ENCODE measurements at regions not wholly inside any gene's neighbourhood (a gene's known extent, or its start where the extent isn't known, plus 50 kb on each side); places are given as distances from the start of the nearest gene placed in this dataset.

DNA sequence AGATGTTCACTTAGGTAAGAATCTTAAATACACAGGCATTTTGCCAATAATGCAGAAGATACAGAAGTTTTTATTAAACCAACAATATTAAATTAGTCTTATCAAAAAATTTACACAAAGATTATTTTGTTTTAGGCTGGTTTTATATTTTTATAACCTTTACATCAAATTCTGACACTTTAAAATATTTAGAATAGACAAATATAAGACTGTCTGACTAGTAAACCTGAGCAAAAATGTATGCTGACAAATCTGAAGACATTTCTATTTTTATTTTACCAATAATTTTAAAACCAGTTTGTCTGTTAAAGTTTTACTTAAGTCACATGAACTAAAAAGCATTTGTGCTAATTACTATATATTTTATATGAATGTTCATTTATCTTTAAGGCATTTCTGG lies 72.1 kb upstream of the ZNF236 start:
- H3K4me3 Mint-ChIP-seq (ENCODE audit: unreplicated experiment), result no peak overlapping the region
- H3K27me3 Mint-ChIP-seq (ENCODE audit: low read depth, unreplicated experiment), result no peaks in the 10 kb centered on the region
- no peak overlapping the region for H3K27ac Mint-ChIP-seq (ENCODE audit: unreplicated experiment)
- Histone ChIP-seq H3K9me3 (ENCODE audit: insufficient read depth, low read depth, low read length) (peaks cover 4% of the 10 kb centered on the region), H3K4me3 (ENCODE audit: insufficient read depth, low read depth, low read length) (no peak overlapping the region), H2AFZ (ENCODE audit: low read depth, low read length) (no peak overlapping the region), H3K27me3 (ENCODE audit: insufficient read depth, low read length) (no peaks in the 10 kb centered on the region), H3K79me2 (ENCODE audit: insufficient read depth, low read length) (no peaks in the 10 kb centered on the region), H3K36me3 (ENCODE audit: insufficient read depth, low read length) (no peaks in the 10 kb centered on the region), H4K20me1 (ENCODE audit: insufficient read depth, low read length) (no peaks in the 10 kb centered on the region), H3K27ac (ENCODE audit: low read depth, low read length) (no peak overlapping the region), H3K9ac (ENCODE audit: low read length) (no peak overlapping the region), H3K4me1 (ENCODE audit: insufficient read depth, low read length) (no peaks in the 10 kb centered on the region), H3K4me2 (ENCODE audit: low read length) (no peak overlapping the region)
- FAIRE-seq (no peak), DNase-seq (ENCODE audit: low read depth) (no peak)
- no peaks in the 10 kb centered on the region for H3K4me1 Mint-ChIP-seq (ENCODE audit: low read depth, unreplicated experiment)
- H3K36me3 Mint-ChIP-seq (ENCODE audit: low read depth, unreplicated experiment), result no peaks in the 10 kb centered on the region
- peaks cover 11% of the 10 kb centered on the region for H3K9me3 Mint-ChIP-seq (ENCODE audit: unreplicated experiment)
- TF ChIP-seq EZH2 (IDR thresholded peaks at IDR 0.05; ENCODE audit: insufficient read depth, low read length), result no peak
- TF ChIP-seq, protein P1, sequence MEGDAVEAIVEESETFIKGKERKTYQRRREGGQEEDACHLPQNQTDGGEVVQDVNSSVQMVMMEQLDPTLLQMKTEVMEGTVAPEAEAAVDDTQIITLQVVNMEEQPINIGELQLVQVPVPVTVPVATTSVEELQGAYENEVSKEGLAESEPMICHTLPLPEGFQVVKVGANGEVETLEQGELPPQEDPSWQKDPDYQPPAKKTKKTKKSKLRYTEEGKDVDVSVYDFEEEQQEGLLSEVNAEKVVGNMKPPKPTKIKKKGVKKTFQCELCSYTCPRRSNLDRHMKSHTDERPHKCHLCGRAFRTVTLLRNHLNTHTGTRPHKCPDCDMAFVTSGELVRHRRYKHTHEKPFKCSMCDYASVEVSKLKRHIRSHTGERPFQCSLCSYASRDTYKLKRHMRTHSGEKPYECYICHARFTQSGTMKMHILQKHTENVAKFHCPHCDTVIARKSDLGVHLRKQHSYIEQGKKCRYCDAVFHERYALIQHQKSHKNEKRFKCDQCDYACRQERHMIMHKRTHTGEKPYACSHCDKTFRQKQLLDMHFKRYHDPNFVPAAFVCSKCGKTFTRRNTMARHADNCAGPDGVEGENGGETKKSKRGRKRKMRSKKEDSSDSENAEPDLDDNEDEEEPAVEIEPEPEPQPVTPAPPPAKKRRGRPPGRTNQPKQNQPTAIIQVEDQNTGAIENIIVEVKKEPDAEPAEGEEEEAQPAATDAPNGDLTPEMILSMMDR (IDR thresholded peaks at IDR 0.05; ENCODE audit: insufficient read depth, low read depth, low read length), result no peak

DNA sequence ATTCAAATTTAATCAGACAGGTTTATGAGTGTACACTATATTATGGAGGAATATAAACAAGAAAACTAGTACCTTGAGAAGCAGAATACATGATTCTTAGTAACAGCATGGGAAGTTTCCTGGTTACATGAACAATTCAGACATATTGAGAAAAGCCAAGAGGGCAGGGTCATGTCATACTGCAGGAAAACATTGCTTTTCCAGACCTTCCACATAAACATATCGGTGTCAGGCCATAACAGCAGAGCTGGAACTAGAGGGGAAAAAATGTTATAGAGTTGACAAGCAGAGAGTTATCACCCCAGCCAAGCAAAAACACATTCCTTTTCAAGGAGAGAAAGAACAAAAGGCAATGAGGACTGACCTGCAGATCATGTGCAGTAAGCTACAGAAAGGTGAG lies 74.7 kb upstream of the ZNF236 start:
- H2AFZ ChIP-seq (ENCODE audit: low read depth, low read length), result no peak overlapping the region
- Mint-ChIP-seq H3K36me3 (ENCODE audit: low read depth, unreplicated experiment) (no peaks in the 10 kb centered on the region), H3K4me3 (ENCODE audit: unreplicated experiment) (no peak overlapping the region), H3K27me3 (ENCODE audit: low read depth, unreplicated experiment) (no peaks in the 10 kb centered on the region), H3K4me1 (ENCODE audit: low read depth, unreplicated experiment) (no peaks in the 10 kb centered on the region), H3K9me3 (ENCODE audit: unreplicated experiment) (peaks cover 9% of the 10 kb centered on the region), H3K27ac (ENCODE audit: unreplicated experiment) (no peak overlapping the region)
- H4K20me1 ChIP-seq (ENCODE audit: insufficient read depth, low read length), result no peaks in the 10 kb centered on the region
- peaks cover 4% of the 10 kb centered on the region for H3K9me3 ChIP-seq (ENCODE audit: insufficient read depth, low read depth, low read length)
- H3K9ac ChIP-seq (ENCODE audit: low read length), result no peak overlapping the region
- H3K4me2 ChIP-seq (ENCODE audit: low read length), result no peak overlapping the region
- H3K27me3 ChIP-seq (ENCODE audit: insufficient read depth, low read length), result no peaks in the 10 kb centered on the region
- H3K79me2 ChIP-seq (ENCODE audit: insufficient read depth, low read length), result no peaks in the 10 kb centered on the region
- no peak for FAIRE-seq
- no peaks in the 10 kb centered on the region for H3K4me1 ChIP-seq (ENCODE audit: insufficient read depth, low read length)
- no peak overlapping the region for H3K27ac ChIP-seq (ENCODE audit: low read depth, low read length)
- H3K4me3 ChIP-seq (ENCODE audit: insufficient read depth, low read depth, low read length), result no peak overlapping the region
- TF ChIP-seq, protein P1 (IDR thresholded peaks at IDR 0.05; ENCODE audit: insufficient read depth, low read depth, low read length), result no peak
- no peak for TF ChIP-seq EZH2 (IDR thresholded peaks at IDR 0.05; ENCODE audit: insufficient read depth, low read length)
- no peaks in the 10 kb centered on the region for H3K36me3 ChIP-seq (ENCODE audit: insufficient read depth, low read length)
- no peak for DNase-seq (ENCODE audit: low read depth)

DNA sequence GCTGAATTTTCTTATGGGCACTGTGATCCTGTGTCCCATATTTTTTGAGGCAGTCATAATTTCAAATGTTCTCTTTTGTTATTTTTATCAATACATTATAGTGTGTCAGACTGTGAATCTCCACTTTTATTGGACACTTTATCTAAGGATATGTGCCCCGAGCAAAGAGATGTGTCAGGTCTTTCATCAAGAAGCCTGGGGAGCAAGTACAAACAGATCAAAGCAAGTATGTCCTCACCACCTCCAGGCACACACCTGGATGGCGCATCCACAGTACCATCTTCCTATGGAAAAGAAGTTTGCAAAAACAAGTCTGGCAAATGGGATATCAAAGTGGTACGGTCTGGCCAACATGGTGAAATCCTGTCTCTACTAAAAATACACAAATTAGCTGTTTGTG lies 81.0 kb upstream of the ZNF236 start:
- H3K4me3 ChIP-seq (ENCODE audit: insufficient read depth, low read depth, low read length), result no peak overlapping the region
- no peak for FAIRE-seq
- DNase-seq (ENCODE audit: low read depth), result no peak
- H4K20me1 ChIP-seq (ENCODE audit: insufficient read depth, low read length), result no peaks in the 10 kb centered on the region
- no peaks in the 10 kb centered on the region for H3K9me3 ChIP-seq (ENCODE audit: insufficient read depth, low read depth, low read length)
- TF ChIP-seq, protein P1 (IDR thresholded peaks at IDR 0.05; ENCODE audit: insufficient read depth, low read depth, low read length), result no peak
- no peak for TF ChIP-seq EZH2 (IDR thresholded peaks at IDR 0.05; ENCODE audit: insufficient read depth, low read length)
- no peaks in the 10 kb centered on the region for H3K36me3 ChIP-seq (ENCODE audit: insufficient read depth, low read length)
- H3K9ac ChIP-seq (ENCODE audit: low read length), result no peak overlapping the region
- Mint-ChIP-seq H3K4me3 (ENCODE audit: unreplicated experiment) (no peak overlapping the region), H3K36me3 (ENCODE audit: low read depth, unreplicated experiment) (no peaks in the 10 kb centered on the region), H3K4me1 (ENCODE audit: low read depth, unreplicated experiment) (peaks cover 11% of the 10 kb centered on the region), H3K27me3 (ENCODE audit: low read depth, unreplicated experiment) (peaks cover 1% of the 10 kb centered on the region), H3K27ac (ENCODE audit: unreplicated experiment) (no peak overlapping the region), H3K9me3 (ENCODE audit: unreplicated experiment) (peaks cover 7% of the 10 kb centered on the region)
- H3K79me2 ChIP-seq (ENCODE audit: insufficient read depth, low read length), result no peaks in the 10 kb centered on the region
- H3K27me3 ChIP-seq (ENCODE audit: insufficient read depth, low read length), result no peaks in the 10 kb centered on the region
- H3K4me2 ChIP-seq (ENCODE audit: low read length), result no peak overlapping the region
- no peak overlapping the region for H3K27ac ChIP-seq (ENCODE audit: low read depth, low read length)
- peaks cover 8% of the 10 kb centered on the region for H3K4me1 ChIP-seq (ENCODE audit: insufficient read depth, low read length)
- no peak overlapping the region for H2AFZ ChIP-seq (ENCODE audit: low read depth, low read length)

All from astrocyte (in vitro differentiated cells and primary cell).